H9 (cell line): ENCODE measurements at regions not wholly inside any gene's neighbourhood (a gene's known extent, or its start where the extent isn't known, plus 50 kb on each side); places are given as distances from the start of the nearest gene placed in this dataset.

Experiments
- DNase-seq: peaks from one replicate; pipeline ENCODE4 v3.0.0-alpha.2; 2017
- H2AFZ ChIP-seq: one replicate; pipeline ENCODE4 v1.6.1; 2013; ENCODE audit warnings: mild to moderate bottlenecking, low read length, control low read depth, moderate library complexity
- H2AK5ac ChIP-seq: 2 replicates; pipeline ENCODE4 v1.6.1; 2013; ENCODE audit warnings: low read length, control low read depth, mixed read lengths; ENCODE audit not compliant: insufficient read length
- H2BK120ac ChIP-seq: one replicate; pipeline ENCODE4 v1.6.1; 2013; ENCODE audit warnings: low read depth, mild to moderate bottlenecking, low read length, control low read depth, inconsistent platforms; ENCODE audit not compliant: poor library complexity, severe bottlenecking
- H2BK12ac ChIP-seq: 2 replicates; pipeline ENCODE4 v1.6.1; 2013; ENCODE audit warnings: low read length, control low read depth, mixed read lengths, low read depth; ENCODE audit not compliant: insufficient read length
- H2BK15ac ChIP-seq: 2 replicates; pipeline ENCODE4 v1.6.1; 2013; ENCODE audit warnings: low read depth, low read length, control low read depth
- H2BK20ac ChIP-seq: one replicate; pipeline ENCODE4 v1.6.1; 2013; ENCODE audit warnings: low read depth, mild to moderate bottlenecking, low read length, control low read depth, inconsistent platforms; ENCODE audit not compliant: poor library complexity, severe bottlenecking
- H2BK5ac ChIP-seq: 2 replicates; pipeline ENCODE4 v1.6.1; 2013; ENCODE audit warnings: low read length, control low read depth, mixed read lengths; ENCODE audit not compliant: insufficient read length
- H3K14ac ChIP-seq: 2 replicates; pipeline ENCODE4 v1.6.1; 2013; ENCODE audit warnings: low read length, control low read depth; ENCODE audit not compliant: insufficient read depth
- H3K18ac ChIP-seq: 2 replicates; pipeline ENCODE4 v1.6.1; 2013; ENCODE audit warnings: low read depth, mild to moderate bottlenecking, mixed read lengths, low read length, control low read depth; ENCODE audit not compliant: insufficient read length
- H3K23ac ChIP-seq: 2 replicates; pipeline ENCODE4 v1.6.1; 2013; ENCODE audit warnings: low read length, control low read depth, mixed read lengths, low read depth; ENCODE audit not compliant: insufficient read length
- H3K23me2 ChIP-seq: 2 replicates; pipeline ENCODE4 v1.6.1; 2013; ENCODE audit warnings: low read depth, mild to moderate bottlenecking, mixed read lengths, low read length, control low read depth; ENCODE audit not compliant: insufficient read length, poor library complexity, severe bottlenecking
- H3K27ac ChIP-seq: 2 replicates; pipeline ENCODE4 v1.5.1; 2013; ENCODE audit warnings: low read length, control low read depth, mixed read lengths, low read depth; ENCODE audit not compliant: insufficient read length
- H3K27me3 ChIP-seq: 2 replicates; pipeline ENCODE4 v1.6.1; 2013; ENCODE audit warnings: low read length, control low read depth, inconsistent platforms; ENCODE audit not compliant: insufficient read depth
- H3K4ac ChIP-seq: 2 replicates; pipeline ENCODE4 v1.6.1; 2013; ENCODE audit warnings: low read depth, mild to moderate bottlenecking, control low read depth, inconsistent platforms, low read length, moderate library complexity
- H3K4me1 ChIP-seq: 2 replicates; pipeline ENCODE4 v1.6.1; 2013; ENCODE audit warnings: low read length, control low read depth, inconsistent platforms; ENCODE audit not compliant: insufficient read depth
- H3K4me2 ChIP-seq: 2 replicates; pipeline ENCODE4 v1.6.1; 2013; ENCODE audit warnings: low read length, control low read depth, mixed read lengths; ENCODE audit not compliant: insufficient read length, insufficient read depth
- H3K56ac ChIP-seq: 2 replicates; pipeline ENCODE4 v1.6.1; 2013; ENCODE audit warnings: low read depth, mild to moderate bottlenecking, mixed read lengths, low read length, control low read depth; ENCODE audit not compliant: insufficient read length
- H3K79me1 ChIP-seq: 2 replicates; pipeline ENCODE4 v1.6.1; 2013; ENCODE audit warnings: low read depth, mild to moderate bottlenecking, moderate library complexity, low read length, control low read depth, inconsistent platforms; ENCODE audit not compliant: insufficient read depth, poor library complexity, severe bottlenecking
- H3K79me2 ChIP-seq: 2 replicates; pipeline ENCODE4 v1.6.1; 2013; ENCODE audit warnings: low read length, control low read depth, inconsistent platforms; ENCODE audit not compliant: insufficient read depth
- H3K9ac ChIP-seq: 2 replicates; pipeline ENCODE4 v1.6.1; 2013; ENCODE audit warnings: low read length, control low read depth, mixed read lengths; ENCODE audit not compliant: insufficient read length; ENCODE audit errors: extremely low read depth
- H3K9me3 ChIP-seq: one replicate; pipeline ENCODE4 v1.6.1; 2013; ENCODE audit warnings: low read depth, low read length, inconsistent platforms; ENCODE audit not compliant: control insufficient read depth
- H3T11ph ChIP-seq: one replicate; pipeline ENCODE4 v1.6.1; 2013; ENCODE audit warnings: mild to moderate bottlenecking, low read length, control low read depth, inconsistent platforms
- H4K20me1 ChIP-seq: one replicate; pipeline ENCODE4 v1.6.1; 2013; ENCODE audit not compliant: control insufficient read depth, insufficient read length, insufficient read depth
- H4K5ac ChIP-seq: 2 replicates; pipeline ENCODE4 v1.6.1; 2013; ENCODE audit warnings: low read depth, mild to moderate bottlenecking, mixed read lengths, low read length, control low read depth; ENCODE audit not compliant: insufficient read length
- H4K8ac ChIP-seq: replicated peaks from 2 replicates; pipeline ENCODE4 v1.6.1; 2013; ENCODE audit warnings: low read length, control low read depth, mixed read lengths, low read depth; ENCODE audit not compliant: insufficient read length
- H4K91ac ChIP-seq: 2 replicates; pipeline ENCODE4 v1.6.1; 2013; ENCODE audit warnings: low read depth, mild to moderate bottlenecking, moderate library complexity, mixed read lengths, low read length, control low read depth; ENCODE audit not compliant: insufficient read length
- H3K27ac Mint-ChIP-seq, 3 experiments: 2 replicates in 2 of 3; 3 replicates in 1 of 3; pipeline ENCODE4 v1.8.0; 2020 to 2021; ENCODE audit warnings: mixed read lengths in 3 of 3, mild to moderate bottlenecking in 1 of 3, moderate library complexity in 1 of 3
- H3K27me3 Mint-ChIP-seq: 2 replicates; pipeline ENCODE4 v1.8.0; 2021; ENCODE audit warnings: low read depth, mild to moderate bottlenecking, moderate library complexity, mixed read lengths
- H3K36me3 Mint-ChIP-seq, 3 experiments: 2 replicates in 2 of 3; 3 replicates in 1 of 3; pipeline ENCODE4 v1.8.0; 2020 to 2021; ENCODE audit warnings: low read depth in 3 of 3, mixed read lengths in 3 of 3; ENCODE audit not compliant: insufficient read depth in 1 of 3
- H3K4me1 Mint-ChIP-seq, 2 experiments: 2 replicates each; pipeline ENCODE4 v1.8.0; 2020; ENCODE audit warnings: mixed read lengths in 2 of 2
- H3K4me3 Mint-ChIP-seq, 2 experiments: 2 replicates in 1 of 2; 3 replicates in 1 of 2; pipeline ENCODE4 v1.8.0; 2020 to 2021; ENCODE audit warnings: mild to moderate bottlenecking in 2 of 2, mixed read lengths in 2 of 2, moderate library complexity in 1 of 2
- H3K9me3 Mint-ChIP-seq, 2 experiments: 2 replicates in 1 of 2; 3 replicates in 1 of 2; pipeline ENCODE4 v1.8.0; 2020; ENCODE audit warnings: mild to moderate bottlenecking in 2 of 2, mixed read lengths in 2 of 2, moderate library complexity in 1 of 2
- WGBS: extraction: QIAGEN DNeasy Blood & Tissue Kit; methylation state at CpG from one replicate; pipeline ENCODE4 v1.1.7; 2013; ENCODE audit warnings: missing lambda C conversion rate, low lambda C conversion rate, mixed read lengths; ENCODE audit not compliant: insufficient read length; ENCODE audit errors: extremely low coverage; 5-methylcytosine and 5-hydroxymethylcytosine counted together
- TF ChIP-seq, protein P1 (sequence below): fragments of 200-600 bp; sonication (generic); conservative IDR thresholded peaks from 3 replicates; pipeline ENCODE4 v1.8.0; 2021; ENCODE audit warnings: antibody characterized with exemption, mild to moderate bottlenecking

DNA sequence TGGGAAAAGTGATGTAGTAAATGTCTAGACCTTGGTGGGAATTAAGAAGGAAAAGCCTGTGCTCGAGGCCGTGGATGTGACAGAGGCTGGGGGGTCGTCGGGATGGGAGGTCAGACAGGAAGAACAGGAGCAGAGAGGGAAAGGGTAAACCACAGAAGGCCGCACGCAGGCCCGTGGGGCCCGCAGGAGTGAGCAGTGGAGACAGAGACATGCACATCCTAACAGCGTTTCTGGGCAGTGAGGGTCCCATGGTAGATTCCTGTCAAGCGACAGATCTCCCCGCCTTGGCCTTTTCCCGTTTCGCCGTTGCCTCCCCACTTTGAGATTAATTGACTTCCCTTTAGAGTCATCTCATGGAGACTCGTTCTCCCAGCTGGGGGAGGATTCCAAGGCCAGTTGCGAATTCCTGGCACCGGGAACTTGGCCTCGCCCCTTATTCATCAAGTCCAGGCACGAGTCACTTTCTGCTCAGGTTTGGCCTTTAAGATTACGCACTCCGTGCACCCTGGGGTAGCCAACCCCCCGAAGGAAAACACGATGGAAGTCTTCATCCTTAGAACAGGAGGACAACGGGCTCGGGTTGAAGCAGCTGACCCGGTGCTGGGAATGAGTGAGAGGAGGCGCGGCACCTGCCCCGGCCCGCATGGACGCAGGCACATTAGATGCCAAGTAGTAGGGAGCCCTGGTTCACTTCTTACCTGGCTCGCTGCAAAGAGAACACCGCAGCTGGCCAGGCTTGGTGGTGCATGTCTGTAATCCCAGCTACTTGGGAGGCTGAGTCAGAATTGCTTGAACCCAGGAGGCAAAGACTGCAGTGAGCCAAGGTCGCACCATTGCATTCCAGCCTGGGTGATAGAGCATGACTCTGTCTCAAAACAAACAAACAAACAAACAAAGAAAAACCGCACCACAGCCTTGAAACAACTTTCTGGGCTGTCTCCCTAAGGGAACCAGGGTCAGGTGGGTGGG, 315.2 kb upstream of the SHH start:
- Histone ChIP-seq H3K79me2 (no peaks in the 10 kb centered on the region), H3K4me2 (no peak overlapping the region), H3K4me1 (no peaks in the 10 kb centered on the region), H3K23me2 (no peaks in the 10 kb centered on the region), H3K27me3 (no peaks in the 10 kb centered on the region), H3K79me1 (no peaks in the 10 kb centered on the region), H4K91ac (no peak overlapping the region), H3K56ac (no peak overlapping the region), H4K8ac (no peak overlapping the region), H3T11ph (no peak overlapping the region), H2BK5ac (no peak overlapping the region), H3K14ac (no peak overlapping the region; the same call in 1 of the 2 replicates), H2BK20ac (no peak overlapping the region), H2AK5ac (no peak overlapping the region), H4K5ac (no peak overlapping the region), H2BK12ac (no peak overlapping the region), H3K4ac (no peak overlapping the region), H4K20me1 (no peaks in the 10 kb centered on the region), H3K9me3 (no peaks in the 10 kb centered on the region), H3K9ac (no peak overlapping the region), H2BK15ac (no peak overlapping the region), H3K23ac (no peak overlapping the region), H2BK120ac (no peak overlapping the region), H3K27ac (no peak overlapping the region), H3K18ac (no peak overlapping the region), H2AFZ (no peak overlapping the region)
- WGBS = no CpG with 5 or more reads among the region's 35 CpGs
- Mint-ChIP-seq H3K4me1 (0 out of 4 replicates have a peak, but pooled peaks cover 0 to 2% of the 10 kb centered on the region in 2 experiments), H3K36me3 (no peaks in the 10 kb centered on the region), H3K27ac (peak overlapping the region in 2 of 3 experiments; percentile 21 to 50; a peak in 3 of 7 replicates), H3K27me3 (peaks cover 6% of the 10 kb centered on the region), H3K9me3 (no peaks in the 10 kb centered on the region), H3K4me3 (no peak overlapping the region)
- TF ChIP-seq, protein P1, sequence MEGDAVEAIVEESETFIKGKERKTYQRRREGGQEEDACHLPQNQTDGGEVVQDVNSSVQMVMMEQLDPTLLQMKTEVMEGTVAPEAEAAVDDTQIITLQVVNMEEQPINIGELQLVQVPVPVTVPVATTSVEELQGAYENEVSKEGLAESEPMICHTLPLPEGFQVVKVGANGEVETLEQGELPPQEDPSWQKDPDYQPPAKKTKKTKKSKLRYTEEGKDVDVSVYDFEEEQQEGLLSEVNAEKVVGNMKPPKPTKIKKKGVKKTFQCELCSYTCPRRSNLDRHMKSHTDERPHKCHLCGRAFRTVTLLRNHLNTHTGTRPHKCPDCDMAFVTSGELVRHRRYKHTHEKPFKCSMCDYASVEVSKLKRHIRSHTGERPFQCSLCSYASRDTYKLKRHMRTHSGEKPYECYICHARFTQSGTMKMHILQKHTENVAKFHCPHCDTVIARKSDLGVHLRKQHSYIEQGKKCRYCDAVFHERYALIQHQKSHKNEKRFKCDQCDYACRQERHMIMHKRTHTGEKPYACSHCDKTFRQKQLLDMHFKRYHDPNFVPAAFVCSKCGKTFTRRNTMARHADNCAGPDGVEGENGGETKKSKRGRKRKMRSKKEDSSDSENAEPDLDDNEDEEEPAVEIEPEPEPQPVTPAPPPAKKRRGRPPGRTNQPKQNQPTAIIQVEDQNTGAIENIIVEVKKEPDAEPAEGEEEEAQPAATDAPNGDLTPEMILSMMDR = no peak
- no peak for DNase-seq
